H9 (cell line): ENCODE measurements at regions not wholly inside any gene's neighbourhood (a gene's known extent, or its start where the extent isn't known, plus 50 kb on each side); places are given as distances from the start of the nearest gene placed in this dataset.

Experiments
- DNase-seq: peaks from one replicate; pipeline ENCODE4 v3.0.0-alpha.2; 2017
- H2AFZ ChIP-seq: one replicate; pipeline ENCODE4 v1.6.1; 2013; ENCODE audit warnings: mild to moderate bottlenecking, low read length, control low read depth, moderate library complexity
- H2AK5ac ChIP-seq: 2 replicates; pipeline ENCODE4 v1.6.1; 2013; ENCODE audit warnings: low read length, control low read depth, mixed read lengths; ENCODE audit not compliant: insufficient read length
- H2BK120ac ChIP-seq: one replicate; pipeline ENCODE4 v1.6.1; 2013; ENCODE audit warnings: low read depth, mild to moderate bottlenecking, low read length, control low read depth, inconsistent platforms; ENCODE audit not compliant: poor library complexity, severe bottlenecking
- H2BK12ac ChIP-seq: 2 replicates; pipeline ENCODE4 v1.6.1; 2013; ENCODE audit warnings: low read length, control low read depth, mixed read lengths, low read depth; ENCODE audit not compliant: insufficient read length
- H2BK15ac ChIP-seq: 2 replicates; pipeline ENCODE4 v1.6.1; 2013; ENCODE audit warnings: low read depth, low read length, control low read depth
- H2BK20ac ChIP-seq: one replicate; pipeline ENCODE4 v1.6.1; 2013; ENCODE audit warnings: low read depth, mild to moderate bottlenecking, low read length, control low read depth, inconsistent platforms; ENCODE audit not compliant: poor library complexity, severe bottlenecking
- H2BK5ac ChIP-seq: 2 replicates; pipeline ENCODE4 v1.6.1; 2013; ENCODE audit warnings: low read length, control low read depth, mixed read lengths; ENCODE audit not compliant: insufficient read length
- H3K14ac ChIP-seq: 2 replicates; pipeline ENCODE4 v1.6.1; 2013; ENCODE audit warnings: low read length, control low read depth; ENCODE audit not compliant: insufficient read depth
- H3K18ac ChIP-seq: 2 replicates; pipeline ENCODE4 v1.6.1; 2013; ENCODE audit warnings: low read depth, mild to moderate bottlenecking, mixed read lengths, low read length, control low read depth; ENCODE audit not compliant: insufficient read length
- H3K23ac ChIP-seq: 2 replicates; pipeline ENCODE4 v1.6.1; 2013; ENCODE audit warnings: low read length, control low read depth, mixed read lengths, low read depth; ENCODE audit not compliant: insufficient read length
- H3K23me2 ChIP-seq: 2 replicates; pipeline ENCODE4 v1.6.1; 2013; ENCODE audit warnings: low read depth, mild to moderate bottlenecking, mixed read lengths, low read length, control low read depth; ENCODE audit not compliant: insufficient read length, poor library complexity, severe bottlenecking
- H3K27ac ChIP-seq: 2 replicates; pipeline ENCODE4 v1.5.1; 2013; ENCODE audit warnings: low read length, control low read depth, mixed read lengths, low read depth; ENCODE audit not compliant: insufficient read length
- H3K27me3 ChIP-seq: 2 replicates; pipeline ENCODE4 v1.6.1; 2013; ENCODE audit warnings: low read length, control low read depth, inconsistent platforms; ENCODE audit not compliant: insufficient read depth
- H3K4ac ChIP-seq: 2 replicates; pipeline ENCODE4 v1.6.1; 2013; ENCODE audit warnings: low read depth, mild to moderate bottlenecking, control low read depth, inconsistent platforms, low read length, moderate library complexity
- H3K4me1 ChIP-seq: 2 replicates; pipeline ENCODE4 v1.6.1; 2013; ENCODE audit warnings: low read length, control low read depth, inconsistent platforms; ENCODE audit not compliant: insufficient read depth
- H3K4me2 ChIP-seq: 2 replicates; pipeline ENCODE4 v1.6.1; 2013; ENCODE audit warnings: low read length, control low read depth, mixed read lengths; ENCODE audit not compliant: insufficient read length, insufficient read depth
- H3K56ac ChIP-seq: 2 replicates; pipeline ENCODE4 v1.6.1; 2013; ENCODE audit warnings: low read depth, mild to moderate bottlenecking, mixed read lengths, low read length, control low read depth; ENCODE audit not compliant: insufficient read length
- H3K79me1 ChIP-seq: 2 replicates; pipeline ENCODE4 v1.6.1; 2013; ENCODE audit warnings: low read depth, mild to moderate bottlenecking, moderate library complexity, low read length, control low read depth, inconsistent platforms; ENCODE audit not compliant: insufficient read depth, poor library complexity, severe bottlenecking
- H3K79me2 ChIP-seq: 2 replicates; pipeline ENCODE4 v1.6.1; 2013; ENCODE audit warnings: low read length, control low read depth, inconsistent platforms; ENCODE audit not compliant: insufficient read depth
- H3K9ac ChIP-seq: 2 replicates; pipeline ENCODE4 v1.6.1; 2013; ENCODE audit warnings: low read length, control low read depth, mixed read lengths; ENCODE audit not compliant: insufficient read length; ENCODE audit errors: extremely low read depth
- H3K9me3 ChIP-seq: one replicate; pipeline ENCODE4 v1.6.1; 2013; ENCODE audit warnings: low read depth, low read length, inconsistent platforms; ENCODE audit not compliant: control insufficient read depth
- H3T11ph ChIP-seq: one replicate; pipeline ENCODE4 v1.6.1; 2013; ENCODE audit warnings: mild to moderate bottlenecking, low read length, control low read depth, inconsistent platforms
- H4K20me1 ChIP-seq: one replicate; pipeline ENCODE4 v1.6.1; 2013; ENCODE audit not compliant: control insufficient read depth, insufficient read length, insufficient read depth
- H4K5ac ChIP-seq: 2 replicates; pipeline ENCODE4 v1.6.1; 2013; ENCODE audit warnings: low read depth, mild to moderate bottlenecking, mixed read lengths, low read length, control low read depth; ENCODE audit not compliant: insufficient read length
- H4K8ac ChIP-seq: replicated peaks from 2 replicates; pipeline ENCODE4 v1.6.1; 2013; ENCODE audit warnings: low read length, control low read depth, mixed read lengths, low read depth; ENCODE audit not compliant: insufficient read length
- H4K91ac ChIP-seq: 2 replicates; pipeline ENCODE4 v1.6.1; 2013; ENCODE audit warnings: low read depth, mild to moderate bottlenecking, moderate library complexity, mixed read lengths, low read length, control low read depth; ENCODE audit not compliant: insufficient read length
- H3K27ac Mint-ChIP-seq, 3 experiments: 2 replicates in 2 of 3; 3 replicates in 1 of 3; pipeline ENCODE4 v1.8.0; 2020 to 2021; ENCODE audit warnings: mixed read lengths in 3 of 3, mild to moderate bottlenecking in 1 of 3, moderate library complexity in 1 of 3
- H3K27me3 Mint-ChIP-seq: 2 replicates; pipeline ENCODE4 v1.8.0; 2021; ENCODE audit warnings: low read depth, mild to moderate bottlenecking, moderate library complexity, mixed read lengths
- H3K36me3 Mint-ChIP-seq, 3 experiments: 2 replicates in 2 of 3; 3 replicates in 1 of 3; pipeline ENCODE4 v1.8.0; 2020 to 2021; ENCODE audit warnings: low read depth in 3 of 3, mixed read lengths in 3 of 3; ENCODE audit not compliant: insufficient read depth in 1 of 3
- H3K4me1 Mint-ChIP-seq, 2 experiments: 2 replicates each; pipeline ENCODE4 v1.8.0; 2020; ENCODE audit warnings: mixed read lengths in 2 of 2
- H3K4me3 Mint-ChIP-seq, 2 experiments: 2 replicates in 1 of 2; 3 replicates in 1 of 2; pipeline ENCODE4 v1.8.0; 2020 to 2021; ENCODE audit warnings: mild to moderate bottlenecking in 2 of 2, mixed read lengths in 2 of 2, moderate library complexity in 1 of 2
- H3K9me3 Mint-ChIP-seq, 2 experiments: 2 replicates in 1 of 2; 3 replicates in 1 of 2; pipeline ENCODE4 v1.8.0; 2020; ENCODE audit warnings: mild to moderate bottlenecking in 2 of 2, mixed read lengths in 2 of 2, moderate library complexity in 1 of 2
- CTCF ChIP-seq: fragments of 200-600 bp; sonication (generic); conservative IDR thresholded peaks from 3 replicates; pipeline ENCODE4 v1.8.0; 2021; ENCODE audit warnings: antibody characterized with exemption, mild to moderate bottlenecking
- WGBS: extraction: QIAGEN DNeasy Blood & Tissue Kit; methylation state at CpG from one replicate; pipeline ENCODE4 v1.1.7; 2013; ENCODE audit warnings: missing lambda C conversion rate, low lambda C conversion rate, mixed read lengths; ENCODE audit not compliant: insufficient read length; ENCODE audit errors: extremely low coverage; 5-methylcytosine and 5-hydroxymethylcytosine counted together

- H2BK15ac ChIP-seq, result no peak overlapping the region
- no peak overlapping the region for H2BK20ac ChIP-seq
- no peak overlapping the region for H4K5ac ChIP-seq
- H3K36me3 Mint-ChIP-seq, result no peaks in the 10 kb centered on the region
- no peaks in the 10 kb centered on the region for H3K27me3 Mint-ChIP-seq
- no peak overlapping the region for H3T11ph ChIP-seq
- no peak overlapping the region for H2BK5ac ChIP-seq
- H3K23ac ChIP-seq, result no peak overlapping the region
- no peaks in the 10 kb centered on the region for H3K4me1 ChIP-seq
- H4K8ac ChIP-seq, result no peak overlapping the region
- no peak overlapping the region for H2AK5ac ChIP-seq
- no peak overlapping the region for H2AFZ ChIP-seq
- H4K20me1 ChIP-seq, result no peaks in the 10 kb centered on the region
- no peaks in the 10 kb centered on the region for H3K79me2 ChIP-seq
- TF ChIP-seq CTCF, result no peak
- H3K14ac ChIP-seq, result no peak overlapping the region
- no peak for DNase-seq
- H3K4me3 Mint-ChIP-seq, result no peak overlapping the region
- no peaks in the 10 kb centered on the region for H3K79me1 ChIP-seq
- no peaks in the 10 kb centered on the region; a peak in 1 of 5 replicates for H3K9me3 Mint-ChIP-seq
- peaks cover 10 to 14% of the 10 kb centered on the region in 2 experiments for H3K4me1 Mint-ChIP-seq
- H3K27ac Mint-ChIP-seq, result no peak overlapping the region
- no peak overlapping the region for H2BK12ac ChIP-seq
- H3K27ac ChIP-seq, result no peak overlapping the region
- WGBS, result no CpG with 5 or more reads among the region's 3 CpGs
- no peaks in the 10 kb centered on the region for H3K27me3 ChIP-seq
- no peaks in the 10 kb centered on the region for H3K9me3 ChIP-seq
- H4K91ac ChIP-seq, result no peak overlapping the region
- no peak overlapping the region for H3K4ac ChIP-seq
- H3K23me2 ChIP-seq, result no peaks in the 10 kb centered on the region
- H3K9ac ChIP-seq, result no peak overlapping the region
- no peak overlapping the region for H3K56ac ChIP-seq
- H2BK120ac ChIP-seq, result no peak overlapping the region
- no peak overlapping the region for H3K18ac ChIP-seq
- H3K4me2 ChIP-seq, result no peak overlapping the region
Measured at GRCh38 chr3:25894101-25894500, 104.2 kb downstream of the OXSM start.
